NCI-H146 (cell line): ENCODE measurements at regions not wholly inside any gene's neighbourhood (a gene's known extent, or its start where the extent isn't known, plus 50 kb on each side); places are given as distances from the start of the nearest gene placed in this dataset.

Experiments used
- DNase-seq: peaks from one replicate; lab custom pipeline; 2025; lab: John Stamatoyannopoulos, UW

DNA sequence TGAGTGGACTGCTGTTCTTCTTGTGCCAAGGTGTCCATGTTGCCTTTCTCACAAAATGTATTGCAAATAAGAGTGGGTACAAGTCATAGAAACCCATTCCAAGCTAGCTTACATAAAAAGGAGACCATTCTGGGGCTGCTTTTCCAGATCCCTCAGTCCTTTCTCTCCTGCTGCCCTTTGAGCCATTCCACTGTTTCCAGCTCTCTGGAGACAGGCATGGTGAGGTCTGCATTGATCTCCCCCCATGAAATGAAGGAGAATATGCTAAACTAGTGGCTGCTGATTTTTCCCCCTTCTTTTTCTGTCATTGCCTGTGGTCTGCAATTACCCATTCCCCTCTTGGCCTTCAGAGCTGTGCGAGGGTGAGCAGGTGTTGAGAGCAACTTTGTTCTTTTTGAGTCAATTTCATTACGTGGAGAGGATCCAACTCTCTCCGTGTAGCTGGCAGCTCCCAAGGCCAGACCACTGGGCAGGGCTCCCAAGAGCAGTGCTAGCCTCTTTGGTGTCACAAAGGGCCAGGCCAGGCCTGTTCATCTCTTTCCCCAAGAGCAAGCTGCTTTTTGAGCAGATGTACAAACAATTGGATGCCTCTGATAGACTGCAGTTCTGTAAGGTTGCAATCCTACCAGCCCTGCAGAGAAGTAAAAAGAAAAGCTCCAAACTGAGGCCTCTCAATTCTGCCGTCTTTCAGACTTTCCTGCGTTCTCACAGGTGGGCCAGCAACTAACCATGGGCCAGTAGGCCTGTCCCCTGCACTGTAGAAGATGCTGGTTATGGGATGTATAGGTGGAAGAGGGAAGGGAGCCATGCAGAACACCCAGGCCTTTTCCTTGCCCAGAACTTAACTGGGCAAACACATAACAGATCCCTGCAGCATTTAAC, 96.1 kb upstream of the ARMC2 start:
- DNase-seq = no peak

DNA sequence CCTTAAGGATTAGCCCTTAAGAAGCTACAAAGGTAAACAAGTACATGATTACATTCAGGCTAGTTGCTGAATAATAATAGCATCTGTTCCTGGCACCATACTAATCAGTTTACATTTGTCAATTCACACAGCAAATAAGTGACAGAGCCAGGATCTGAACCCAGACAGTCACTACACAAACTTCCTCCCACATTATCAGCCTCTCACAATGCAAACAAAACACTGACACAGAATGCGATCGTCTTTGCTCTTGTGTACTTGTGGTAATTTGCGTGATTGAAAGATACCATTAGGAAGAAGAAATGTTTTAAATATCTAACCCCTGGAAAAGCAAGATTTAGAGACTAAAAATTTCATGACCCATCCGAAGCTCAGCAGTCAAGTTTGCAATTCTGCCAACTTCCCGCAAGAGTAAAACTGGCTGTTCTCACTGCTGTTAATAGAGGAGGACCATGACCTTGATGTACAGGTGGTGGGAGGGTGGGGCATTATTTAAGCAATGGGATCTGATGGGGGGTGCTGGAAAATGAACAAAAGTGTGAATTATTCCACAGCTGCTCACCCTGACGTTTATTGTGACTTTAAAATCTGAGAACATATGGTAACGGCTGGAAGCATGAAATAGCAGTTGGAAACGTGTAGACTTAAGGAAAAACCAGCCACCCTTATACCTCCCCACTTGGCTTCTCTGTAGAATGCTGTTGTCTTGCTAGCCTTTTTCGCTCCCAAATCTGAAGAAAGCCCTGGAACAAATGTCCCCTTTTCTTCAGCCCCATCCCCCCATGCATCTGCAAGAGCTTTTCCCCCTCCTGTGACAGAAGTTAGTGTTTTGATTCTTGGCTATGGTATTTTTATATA, 95.3 kb upstream of the ARMC2 start:
- peak; percentile 18 for DNase-seq

DNA sequence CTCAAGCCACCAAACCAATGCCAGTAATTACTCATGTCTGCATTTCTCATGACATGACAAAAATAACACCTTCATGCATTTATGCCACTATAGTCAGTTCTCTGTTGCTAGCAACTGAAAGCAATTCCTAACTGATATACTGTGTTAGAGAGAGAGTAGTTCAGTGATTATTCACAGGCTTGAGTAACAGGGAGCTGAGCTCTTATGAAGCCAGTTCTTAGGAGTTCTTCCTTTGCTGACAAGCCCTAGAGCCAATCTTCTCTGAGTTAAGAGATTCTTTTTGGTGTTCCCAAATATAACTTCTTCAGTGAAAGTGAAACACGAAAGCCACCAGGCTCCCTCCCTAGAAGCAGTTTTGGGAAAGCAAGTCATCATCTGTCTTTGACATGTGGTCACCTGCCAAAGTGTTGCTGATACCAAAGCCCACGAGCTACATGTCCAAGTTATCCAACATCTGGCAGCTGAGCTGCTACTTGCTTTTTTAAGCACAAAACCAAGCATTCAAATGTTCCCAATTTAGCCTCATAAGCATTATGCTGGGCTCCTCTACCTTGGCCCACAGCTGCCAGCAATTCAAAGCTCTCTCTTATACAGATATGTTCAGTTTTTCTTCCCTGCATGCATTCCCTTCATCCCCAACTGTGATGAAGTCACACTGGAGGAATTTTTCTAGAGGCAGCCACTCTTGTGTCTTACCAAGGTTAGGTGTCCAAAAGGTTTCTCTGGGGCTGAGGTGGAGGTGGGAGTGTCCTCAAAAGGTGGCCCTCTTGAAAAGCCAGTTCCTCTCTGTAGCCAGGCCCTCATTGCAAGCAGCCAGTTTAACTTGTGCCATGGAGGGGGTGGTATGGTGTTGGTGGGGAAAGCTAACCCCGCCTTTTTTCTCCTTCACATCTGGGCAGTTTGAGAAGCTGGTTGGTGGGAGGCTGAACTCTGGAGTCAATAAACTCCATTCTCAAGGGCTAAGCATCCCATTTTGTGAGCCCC, 92.7 kb upstream of the ARMC2 start:
- DNase-seq = no peak

DNA sequence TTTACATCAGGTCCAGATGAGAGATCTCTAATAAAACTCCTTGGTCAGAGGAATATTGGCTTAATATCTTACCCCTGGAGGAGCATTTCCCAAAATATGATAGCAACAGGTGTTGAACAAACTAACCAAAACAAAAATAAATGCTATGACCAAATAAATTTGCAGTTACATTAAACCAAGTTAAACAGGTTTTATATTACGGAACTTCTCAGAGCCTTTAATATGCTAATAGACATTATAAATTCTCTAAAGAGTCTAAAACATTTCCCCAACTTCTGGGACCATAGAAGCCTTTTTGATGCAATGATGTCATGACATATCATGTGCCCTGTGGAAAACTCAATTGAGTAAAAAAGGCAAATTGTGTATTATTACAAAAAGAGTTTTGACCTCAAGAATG, 90.9 kb upstream of the ARMC2 start:
- no peak for DNase-seq

DNA sequence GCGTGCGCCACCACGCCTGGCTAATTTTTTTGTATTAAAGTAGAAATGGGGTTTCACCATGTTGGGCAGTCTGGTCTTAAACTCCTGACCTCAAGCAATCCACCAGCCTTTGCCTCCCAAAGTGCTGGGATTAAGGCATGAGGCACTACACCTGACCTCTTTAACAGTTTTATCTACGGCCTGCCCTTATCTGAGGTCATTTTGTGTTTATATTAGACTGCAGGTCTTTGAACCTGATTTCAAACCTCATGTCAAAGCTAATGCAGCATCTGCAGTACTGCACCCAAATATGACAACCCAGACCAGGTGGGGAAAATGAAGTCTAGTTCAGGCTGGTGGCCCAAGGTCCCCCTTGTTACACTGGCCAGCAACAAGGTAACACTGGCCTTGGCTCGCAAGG, 89.3 kb upstream of the ARMC2 start:
- no peak for DNase-seq

DNA sequence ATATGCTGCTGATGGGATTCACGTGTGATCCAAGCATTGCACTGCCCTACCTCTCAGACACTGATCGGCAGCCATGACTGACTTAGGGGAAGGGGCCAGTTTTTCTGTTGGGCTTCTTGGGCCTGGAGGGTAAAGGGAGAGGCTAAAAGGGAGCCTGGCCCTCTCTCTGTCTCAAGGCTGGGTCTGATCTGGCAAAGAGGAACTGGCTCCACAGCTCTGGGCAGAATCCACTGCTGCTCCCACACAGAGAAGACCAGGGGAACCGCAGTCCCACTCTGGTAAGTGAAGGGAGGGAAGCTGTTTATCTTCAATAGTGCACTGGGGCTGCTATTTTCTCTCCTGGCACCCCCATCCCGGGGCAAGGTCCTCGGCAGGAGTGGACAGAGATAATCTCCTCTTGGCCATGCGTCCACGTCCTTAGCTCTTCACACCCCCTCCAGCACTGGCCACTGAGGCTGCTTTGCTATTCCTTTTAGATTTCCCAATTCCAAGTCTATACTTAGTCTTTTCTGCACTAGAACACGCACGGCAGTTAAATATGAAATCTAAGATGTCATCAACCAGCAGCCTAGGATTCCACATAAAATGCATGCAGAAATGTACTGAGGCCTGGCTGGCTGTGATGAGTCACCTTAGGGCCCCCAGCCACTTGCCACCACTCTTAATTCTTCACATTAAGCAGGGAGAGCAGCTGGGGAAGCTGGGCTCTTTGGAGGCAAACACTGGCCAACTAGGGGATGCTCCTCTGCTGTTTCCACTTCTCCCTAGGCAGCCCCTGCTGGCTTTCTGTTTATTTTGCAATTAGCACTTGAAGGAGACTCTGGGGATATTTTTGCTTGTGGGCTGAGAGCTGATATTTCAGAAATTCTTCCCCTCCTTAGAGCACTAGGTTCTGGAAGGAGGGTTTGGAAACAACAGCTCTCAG, 87.8 kb upstream of the ARMC2 start:
- DNase-seq = peak; percentile 52

DNA sequence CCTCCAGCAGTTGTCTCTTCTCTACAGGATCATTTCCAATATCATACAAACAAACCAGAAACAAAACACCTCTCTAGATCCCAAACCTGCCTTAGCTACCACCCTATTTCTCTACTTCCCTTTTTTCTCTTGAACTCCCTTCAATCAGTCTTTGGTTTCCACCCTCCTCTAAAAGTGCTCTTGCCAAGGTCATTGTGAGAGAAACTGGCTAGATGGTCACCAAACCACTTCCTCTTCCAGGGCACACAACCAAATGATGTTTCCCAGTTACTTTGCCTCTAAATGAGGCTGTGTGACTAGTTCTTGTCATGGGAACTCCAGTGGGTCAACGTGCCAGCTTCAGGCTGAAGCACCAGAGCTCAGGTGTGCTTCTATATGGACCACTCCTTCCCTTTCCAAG, 85.8 kb upstream of the ARMC2 start:
- no peak for DNase-seq

DNA sequence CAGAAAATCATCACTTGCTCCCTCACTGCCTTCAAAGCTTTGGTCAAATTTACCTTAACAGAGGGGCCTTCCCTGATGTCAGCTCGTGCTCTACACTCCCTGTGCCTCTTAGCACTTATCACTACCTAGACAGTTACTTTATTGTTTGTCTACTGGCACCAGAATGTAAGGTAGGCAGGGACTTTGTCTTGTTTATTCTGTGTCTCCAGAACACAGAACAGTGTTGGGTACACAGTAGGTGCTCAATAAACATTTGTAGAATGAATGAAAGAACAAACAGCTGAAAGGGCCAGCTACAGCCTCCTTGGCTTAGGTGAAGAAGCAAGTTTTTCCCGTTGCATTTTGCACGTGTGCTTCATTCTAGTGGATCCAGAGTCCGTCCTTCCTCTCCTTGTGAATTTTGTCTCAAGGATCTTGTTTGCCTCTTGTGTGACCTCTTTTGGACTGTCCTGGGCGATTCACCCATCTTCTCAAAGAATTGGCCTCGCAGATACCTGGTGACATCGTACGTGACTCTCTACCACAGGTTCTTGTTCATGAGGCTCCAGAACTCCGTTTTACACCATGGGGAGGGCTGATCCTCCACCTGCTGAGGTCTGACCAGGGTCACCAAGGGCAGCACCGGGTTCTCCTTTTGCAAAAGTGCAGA, 84.2 kb upstream of the ARMC2 start:
- DNase-seq = no peak

DNA sequence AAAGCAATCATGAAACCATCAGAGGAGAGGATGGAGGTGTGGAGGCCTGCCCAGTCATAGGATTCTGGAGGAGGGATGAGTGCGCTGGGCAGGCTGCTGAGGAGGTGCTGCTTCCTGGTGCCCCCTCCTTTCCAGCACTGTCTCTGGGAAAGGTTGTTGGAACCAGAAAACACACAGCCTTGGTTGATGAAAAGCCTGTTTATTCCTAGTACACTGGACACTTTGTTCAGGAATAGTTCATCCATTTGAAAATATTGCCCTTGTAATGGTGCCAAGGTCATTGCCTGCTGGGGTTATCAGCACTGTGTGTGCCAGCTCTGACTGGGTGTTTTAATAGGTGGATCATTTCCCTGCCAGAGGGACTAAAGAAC, 83.7 kb upstream of the ARMC2 start:
- no peak for DNase-seq

DNA sequence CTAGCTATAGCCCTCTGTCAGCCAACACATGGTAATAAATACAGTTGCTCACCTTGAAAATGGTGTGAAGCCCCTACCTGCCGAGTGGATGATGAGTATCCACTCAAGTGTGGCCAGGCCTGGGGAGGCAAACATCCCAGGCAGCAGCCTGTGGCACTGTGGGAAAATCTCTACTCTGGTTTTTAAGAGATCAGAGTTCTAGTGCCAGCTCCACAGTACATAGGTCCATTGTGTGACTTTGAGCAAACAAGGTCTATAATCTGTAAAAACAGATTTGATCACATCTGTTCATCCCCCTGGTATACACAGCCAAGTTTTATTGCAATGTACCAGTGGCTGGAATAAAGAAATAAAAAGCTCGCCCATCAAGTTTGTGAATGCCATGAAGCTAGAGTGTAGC, 82.7 kb upstream of the ARMC2 start:
- DNase-seq = no peak

DNA sequence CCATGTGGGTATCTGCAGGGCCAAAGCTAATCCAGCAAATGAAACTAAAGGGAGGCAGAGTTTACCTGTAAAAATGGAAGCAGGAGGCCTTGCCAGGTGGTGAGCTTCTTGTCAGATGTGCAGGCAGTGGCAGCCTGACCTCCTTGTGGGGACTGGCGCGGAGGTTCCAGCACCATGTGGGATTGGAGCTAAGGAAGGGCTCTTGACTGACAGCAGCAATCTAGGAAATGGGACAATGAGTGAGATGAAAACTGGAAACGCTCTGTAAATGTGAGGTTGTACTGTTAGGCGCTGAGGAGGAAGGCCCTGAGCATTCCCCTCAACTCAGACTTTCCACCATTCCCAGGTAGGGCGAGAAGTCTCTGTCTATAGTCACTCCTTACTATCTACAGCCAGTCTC, 81.8 kb upstream of the ARMC2 start:
- no peak for DNase-seq

DNA sequence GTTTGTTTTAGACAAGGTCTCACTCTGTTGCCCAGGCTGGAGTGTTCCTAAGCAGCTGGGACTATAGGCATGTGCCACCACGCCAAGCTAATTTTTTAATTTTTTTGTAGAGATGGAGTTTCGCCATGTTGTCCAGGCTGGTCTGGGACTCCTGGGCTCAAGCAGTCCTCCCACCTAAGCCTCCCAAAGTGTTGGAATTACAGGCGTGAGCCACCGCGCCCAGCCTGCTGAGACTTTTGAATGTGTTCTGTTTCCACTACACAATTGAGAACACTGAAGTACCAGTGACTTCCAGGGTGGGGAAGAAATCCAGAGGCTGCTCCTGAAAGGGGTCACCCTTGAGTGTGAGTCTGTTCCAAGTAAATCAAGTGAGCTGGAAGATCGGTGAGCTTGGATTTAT, 81.3 kb upstream of the ARMC2 start:
- DNase-seq = no peak

DNA sequence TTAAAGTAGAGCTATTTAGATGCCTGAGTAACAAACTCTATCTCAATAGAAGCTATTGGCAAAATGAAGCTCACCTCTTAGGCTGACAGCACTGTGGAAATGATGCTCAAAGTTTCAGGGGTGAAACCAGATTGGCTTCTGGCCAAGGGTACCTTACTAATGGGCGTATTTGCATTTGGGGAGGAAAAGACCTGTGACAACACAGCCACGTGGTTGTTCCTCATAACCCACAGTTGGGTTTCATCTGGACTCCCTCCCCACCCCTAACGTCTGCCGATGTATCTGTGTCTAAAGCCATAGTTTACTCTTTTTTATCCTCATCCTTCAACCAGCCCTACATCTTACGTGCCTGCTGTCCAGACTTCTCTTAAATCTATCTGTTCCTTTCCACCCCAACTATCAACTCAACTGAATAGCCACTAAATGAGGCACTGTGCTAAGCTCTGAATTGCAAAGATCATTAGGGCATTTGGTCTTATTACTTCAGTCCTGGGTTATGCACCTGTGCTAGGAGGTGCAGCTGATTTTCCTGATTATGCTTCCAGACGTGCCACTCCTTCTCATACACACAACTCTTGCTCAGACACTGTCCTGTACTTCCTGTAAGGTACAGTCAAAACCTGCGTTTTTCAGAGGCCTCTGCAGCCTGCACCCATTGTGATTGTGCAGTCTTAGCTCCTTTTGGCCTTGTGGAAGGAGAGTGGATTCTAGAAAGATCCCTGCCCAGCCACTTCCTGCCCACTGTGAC, 80.6 kb upstream of the ARMC2 start:
- no peak for DNase-seq

DNA sequence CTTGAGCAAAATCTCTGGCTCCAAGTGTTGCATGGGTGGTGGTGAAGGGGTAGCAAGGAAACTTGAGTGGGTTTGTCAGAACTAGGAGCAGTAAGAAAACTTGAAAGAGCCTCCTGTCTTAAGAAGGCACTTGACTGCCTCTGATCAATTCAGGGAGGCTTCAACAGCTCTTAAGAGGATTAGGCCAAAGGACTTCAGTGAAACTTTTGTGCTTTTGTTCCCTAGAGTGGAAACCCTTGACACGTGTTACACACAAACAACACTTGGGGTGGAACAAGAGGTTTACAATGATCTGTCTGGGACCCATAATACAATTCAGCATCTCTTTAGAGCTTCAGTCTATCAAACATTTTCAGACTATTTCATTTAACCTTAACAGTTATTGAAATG, 80.1 kb upstream of the ARMC2 start:
- DNase-seq = no peak

DNA sequence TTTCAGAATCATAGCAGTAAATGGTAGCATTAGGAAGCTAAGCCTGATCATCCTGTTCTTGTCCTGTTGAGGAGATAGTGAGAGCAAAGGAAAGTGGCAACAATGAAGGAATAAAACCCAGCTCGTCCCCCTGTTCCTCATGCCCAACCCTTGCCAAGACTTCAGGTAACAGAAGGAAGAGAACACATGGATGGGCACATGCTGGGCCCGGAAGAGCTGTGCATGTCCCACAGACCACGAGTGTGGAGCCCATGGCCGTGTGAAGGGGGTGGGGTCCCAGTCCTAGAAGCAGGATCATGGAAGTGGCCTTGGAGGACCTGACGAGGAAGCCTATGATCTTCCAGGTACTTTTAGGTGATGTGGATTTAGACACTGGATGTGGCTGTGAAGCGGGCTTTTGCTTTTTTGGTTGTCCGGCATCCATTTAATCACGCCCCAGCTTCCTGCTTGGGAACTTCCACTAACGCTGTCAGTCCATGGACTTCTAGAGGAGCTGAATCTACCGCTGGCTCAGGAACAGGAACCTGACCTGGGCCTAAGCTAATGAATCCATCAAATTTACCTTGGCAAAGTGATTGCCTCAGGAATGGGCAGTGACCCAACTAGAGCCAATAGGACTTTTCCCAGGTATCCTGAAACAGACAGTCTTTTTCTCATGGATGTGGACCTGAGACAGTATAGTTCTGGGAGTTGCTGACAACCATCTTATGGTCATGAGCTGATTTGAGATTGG, 79.3 kb upstream of the ARMC2 start:
- no peak for DNase-seq

DNA sequence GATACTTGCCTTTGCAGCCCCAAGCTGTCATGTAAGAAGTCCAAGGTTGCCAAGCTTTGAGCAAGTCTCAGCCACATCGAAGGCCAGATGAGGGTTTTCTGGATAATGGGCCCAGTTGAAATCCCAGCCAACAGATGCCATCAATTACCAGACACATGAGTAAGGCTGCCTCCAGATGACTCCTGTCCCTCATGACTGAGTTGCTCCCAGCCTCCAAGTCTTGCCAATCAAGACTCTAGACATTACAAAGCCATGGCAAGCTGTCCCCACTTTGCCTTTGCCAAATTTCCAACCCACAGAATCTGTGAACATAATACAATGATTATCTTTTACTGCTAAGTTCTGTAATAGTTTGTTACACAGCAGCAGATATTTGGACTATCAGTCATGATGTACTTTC, 76.8 kb upstream of the ARMC2 start:
- DNase-seq = no peak

DNA sequence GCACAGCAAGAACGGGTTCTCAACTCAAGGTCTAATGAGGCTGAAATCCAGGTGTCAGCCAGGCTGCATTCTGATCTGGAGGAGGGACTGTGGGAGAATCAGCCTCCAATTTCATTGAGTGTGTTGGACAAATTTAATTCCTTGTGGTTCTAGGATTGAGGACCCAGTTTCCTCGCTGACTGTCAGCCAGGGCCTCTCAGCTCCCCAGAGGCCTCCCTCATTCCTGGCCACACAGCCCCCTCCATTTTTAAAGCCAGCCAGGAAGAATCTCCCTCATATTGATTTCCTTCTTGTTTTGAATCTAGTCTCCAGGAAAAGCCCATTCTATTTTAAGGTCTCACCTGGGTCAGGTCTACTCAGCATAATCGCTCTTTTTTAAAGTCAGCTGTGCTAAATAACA, 73.7 kb upstream of the ARMC2 start:
- DNase-seq = no peak

DNA sequence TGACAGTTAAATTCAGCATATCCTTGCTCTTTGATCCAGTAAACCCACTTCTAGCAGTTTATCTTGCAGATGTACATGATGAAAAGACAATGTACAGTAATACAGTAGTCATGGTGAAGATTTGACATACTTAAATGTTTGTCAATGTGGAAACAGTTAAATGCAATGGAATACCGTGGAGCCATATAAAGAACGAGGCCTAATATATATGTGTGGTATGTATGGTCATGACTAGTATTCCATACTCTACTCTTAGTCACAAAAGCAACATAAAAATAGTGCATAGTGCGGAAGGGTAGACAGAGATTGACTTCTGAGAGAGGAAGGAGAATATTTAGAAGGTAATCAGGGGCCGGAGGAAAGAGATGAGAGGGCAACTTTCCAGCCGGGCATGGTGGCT, 70.7 kb upstream of the ARMC2 start:
- no peak for DNase-seq
